HG03378 (cell line): ENCODE measurements at regions not wholly inside any gene's neighbourhood (a gene's known extent, or its start where the extent isn't known, plus 50 kb on each side); places are given as distances from the start of the nearest gene placed in this dataset.
"Not testable (repeated sequence)": the region's sequence is repeated elsewhere in the genome, so short reads cannot be mapped to it uniquely, and the experiment has no call there.

ENCODE experiments used
- ATAC-seq: cut with Tn5 transposase; IDR thresholded peaks from one replicate; pipeline ENCODE4 v1.9.1; 2021; ENCODE audit warnings: mild to moderate bottlenecking, moderate library complexity; ENCODE audit not compliant: unreplicated experiment

- ATAC-seq, result no peak
These were observed 78.7 kb upstream of the SMIM23 start for GRCh38 chr5:171706736-171707441.

GRCh38 chr5:171707442-171707792 is 78.2 kb upstream of the SMIM23 start:
- ATAC-seq, result no peak

DNA sequence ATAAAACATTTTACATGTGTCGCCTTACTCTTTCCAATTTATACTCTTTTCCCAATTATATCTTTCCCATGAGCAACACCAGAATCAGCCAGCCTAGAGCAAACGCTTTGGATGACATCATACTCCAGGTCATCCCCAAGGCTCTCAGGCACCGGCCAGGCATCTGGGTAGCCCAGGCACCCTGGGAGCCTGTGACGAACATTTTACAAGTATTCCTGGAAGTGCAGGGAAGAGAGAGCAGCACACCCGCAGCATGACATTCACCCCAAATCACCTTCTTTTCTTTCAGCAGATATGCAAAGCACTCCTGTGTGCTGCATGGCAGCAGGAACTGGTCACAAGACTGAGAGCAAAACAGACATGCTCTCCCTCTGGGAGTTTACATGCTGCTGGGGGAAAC is 75.7 kb upstream of the SMIM23 start:
- no peak for ATAC-seq

DNA sequence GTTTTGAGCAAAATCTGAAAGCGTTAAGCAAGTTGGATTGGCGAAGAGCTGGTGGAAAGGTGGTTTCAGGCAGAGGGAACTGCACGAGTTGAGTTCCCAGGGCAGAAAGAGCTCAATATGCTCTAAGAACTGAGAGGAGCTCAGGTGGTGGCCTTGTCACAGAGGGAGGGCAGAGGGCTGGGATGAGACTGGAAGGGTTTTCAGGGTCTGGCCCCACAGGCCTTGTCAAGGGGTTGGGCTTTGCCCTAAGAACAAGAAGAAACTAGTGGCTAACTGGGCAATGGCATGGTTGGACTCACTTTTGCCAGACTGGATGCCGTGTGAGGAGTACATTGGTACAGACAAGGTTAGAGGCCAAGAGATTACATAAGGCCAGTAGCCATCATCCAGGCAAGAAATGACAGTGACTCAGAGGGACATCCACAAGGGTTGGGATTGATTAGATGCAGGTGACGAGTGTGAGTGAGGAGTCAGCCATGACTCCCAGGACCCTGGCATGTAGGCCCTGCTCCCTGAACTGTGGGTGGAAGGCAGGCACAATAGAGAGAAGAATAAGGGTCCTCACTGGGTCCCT is 75.1 kb upstream of the SMIM23 start:
- ATAC-seq, result no peak

- ATAC-seq, result no peak
These were observed 74.0 kb upstream of the SMIM23 start for GRCh38 chr5:171711571-171711970.

DNA sequence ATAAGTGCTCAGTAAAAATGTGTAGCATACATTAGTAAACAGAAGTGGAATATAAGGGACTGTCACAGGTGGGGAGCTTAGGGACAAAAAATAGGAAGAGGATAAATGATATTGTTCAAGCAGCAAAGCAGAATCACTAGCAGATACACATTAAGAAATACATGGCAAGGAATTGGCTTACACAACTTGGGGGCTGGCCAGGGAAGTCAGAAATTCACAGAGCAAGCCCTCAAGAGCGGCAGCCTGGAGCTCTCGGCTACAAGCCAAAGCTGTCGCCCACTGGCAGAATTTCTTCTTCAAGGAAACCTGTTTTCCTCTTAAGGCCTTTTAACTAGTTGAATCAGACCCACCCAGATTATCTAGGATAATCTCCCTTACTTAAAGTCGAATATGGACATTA is 73.0 kb upstream of the SMIM23 start:
- no peak for ATAC-seq

GRCh38 chr5:171713152-171713551 is 72.5 kb upstream of the SMIM23 start:
- no peak for ATAC-seq

GRCh38 chr5:171714261-171714660 is 71.4 kb upstream of the SMIM23 start:
- ATAC-seq, result no peak

- no peak for ATAC-seq
These were observed 70.8 kb upstream of the SMIM23 start for GRCh38 chr5:171714851-171715250.

- no peak for ATAC-seq
These were observed 70.1 kb upstream of the SMIM23 start for GRCh38 chr5:171715551-171715950.

DNA sequence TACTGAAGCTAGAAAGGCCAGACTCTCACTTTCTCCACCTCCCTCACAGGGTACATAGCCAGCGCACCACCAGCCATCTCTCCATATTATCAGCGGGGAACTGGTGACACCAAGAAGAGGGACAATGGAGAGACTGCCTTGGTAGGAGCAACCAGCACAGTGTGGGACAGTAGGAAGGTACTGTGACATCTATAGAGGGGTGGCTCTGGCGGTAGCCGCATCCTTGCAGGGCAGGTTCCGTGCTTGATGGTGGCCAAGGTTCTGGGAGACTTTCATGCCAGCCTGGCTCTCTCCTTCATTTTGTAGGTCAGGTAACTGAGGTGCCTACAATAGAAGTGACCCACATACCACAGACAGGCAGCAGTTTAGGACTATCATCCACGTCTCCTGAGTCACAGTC is 65.5 kb upstream of the SMIM23 start:
- ATAC-seq, result no peak

- no peak for ATAC-seq
These were observed 64.2 kb upstream of the SMIM23 start for GRCh38 chr5:171721464-171721863.

DNA sequence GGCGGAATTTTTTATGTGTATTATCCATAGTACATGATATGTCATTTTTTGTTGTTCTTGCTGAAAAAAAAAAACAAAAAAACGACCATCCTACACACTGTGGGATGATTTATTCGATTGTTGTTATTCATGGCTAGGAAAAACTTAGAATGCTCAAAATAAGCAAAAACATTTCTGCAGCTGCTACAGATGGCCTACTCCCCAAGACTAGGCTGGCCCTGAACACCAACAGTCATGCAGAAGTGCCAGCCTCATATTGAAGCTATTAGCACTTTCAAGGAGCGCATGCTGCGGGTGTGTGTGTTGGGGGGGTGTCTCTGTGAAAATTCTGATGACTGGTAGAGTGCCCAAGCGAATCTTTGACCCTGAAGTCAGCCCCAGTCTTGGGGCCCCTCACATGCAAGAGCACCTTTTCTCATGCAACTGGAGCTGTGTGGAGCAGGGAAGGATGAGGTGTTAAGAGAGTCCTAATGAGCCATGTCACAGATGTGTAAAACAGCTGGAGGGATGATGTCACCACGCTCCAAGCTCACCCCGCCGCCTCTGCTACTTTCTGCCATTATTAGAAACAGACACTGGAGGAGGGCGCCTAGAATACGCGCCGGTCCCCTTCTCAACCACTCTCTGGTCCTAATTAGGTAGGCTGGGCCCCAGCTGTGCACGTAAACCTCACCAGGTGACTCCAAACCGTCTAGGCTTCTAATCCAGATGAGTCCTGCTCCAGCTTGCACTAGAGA is 61.0 kb upstream of the SMIM23 start:
- ATAC-seq, result no peak

DNA sequence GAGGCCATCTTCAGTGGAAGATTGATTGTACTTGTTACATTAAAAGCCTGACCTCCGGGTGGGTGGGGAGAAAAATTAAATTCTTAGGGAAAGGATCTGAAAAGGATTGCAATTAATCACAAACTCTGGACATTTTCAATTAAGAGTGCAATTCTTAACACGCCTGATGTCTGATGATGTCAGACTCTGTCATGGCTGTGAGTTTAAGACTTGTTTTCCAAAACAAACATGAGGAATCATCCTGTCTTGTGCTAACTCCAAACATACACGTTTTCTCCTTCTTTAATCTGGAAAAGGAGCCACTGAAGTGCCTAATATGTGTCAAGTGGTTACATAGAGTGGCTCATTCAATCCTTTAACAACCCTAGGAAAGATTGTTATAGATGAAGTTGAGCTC is 60.4 kb upstream of the SMIM23 start:
- no peak for ATAC-seq

DNA sequence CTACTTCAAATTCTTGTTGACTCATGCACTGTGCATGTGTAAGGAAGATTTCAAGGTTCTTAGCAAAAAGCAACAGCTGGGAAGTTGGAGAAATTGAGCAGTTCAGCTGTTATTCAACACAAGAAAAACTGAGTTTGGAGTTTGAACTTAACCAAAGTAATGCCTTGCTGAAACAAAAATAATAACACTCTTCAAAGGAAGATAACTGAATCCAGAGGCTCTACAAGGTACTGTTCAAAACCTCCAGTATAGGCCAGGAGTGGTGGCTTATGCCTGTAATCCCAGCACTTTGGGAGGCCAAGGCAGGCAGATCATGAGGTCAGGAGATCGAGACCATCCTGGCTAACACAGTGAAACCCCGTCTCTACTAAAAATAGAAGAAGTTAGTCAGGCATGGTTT is 58.8 kb upstream of the SMIM23 start:
- not testable (repeated sequence) for ATAC-seq

DNA sequence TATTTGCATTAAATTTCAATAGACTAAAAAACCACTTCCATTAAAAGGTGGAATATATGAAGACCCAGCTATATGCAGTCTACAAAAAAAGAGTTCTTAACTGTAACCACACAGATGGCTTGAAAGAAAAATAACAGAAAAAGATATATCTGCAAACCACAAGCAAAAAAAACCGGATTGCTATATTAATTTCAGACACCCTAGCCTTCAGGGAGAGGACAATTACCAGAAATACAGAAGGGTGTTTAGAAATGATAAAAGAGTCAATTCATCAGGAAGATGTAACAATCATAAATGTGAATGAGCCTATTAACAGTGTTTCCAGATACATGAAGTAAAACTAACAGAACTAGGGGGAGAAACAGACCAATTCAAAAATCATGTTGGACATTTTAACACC is 56.9 kb upstream of the SMIM23 start:
- no peak for ATAC-seq
